CD4-positive, alpha-beta T cell (primary cell): ENCODE measurements at regions not wholly inside any gene's neighbourhood (a gene's known extent, or its start where the extent isn't known, plus 50 kb on each side); places are given as distances from the start of the nearest gene placed in this dataset.

Experiments
- ATAC-seq: fragments of 200-7000 bp; cut with Tn5 transposase; one replicate; pipeline ENCODE4 v1.10.0; 2022; ENCODE audit warnings: mild to moderate bottlenecking; ENCODE audit not compliant: poor library complexity
- CTCF ChIA-PET: fragments of 350-600 bp; sonication (Branson Sonifier 250); formaldehyde crosslinking; loops from one replicate; lab custom pipeline; 2021; ENCODE audit warnings: antibody characterized with exemption, inconsistent platforms; lab: Charles Lee
- POLR2A ChIA-PET: fragments of 350-600 bp; sonication (Branson Sonifier 250); formaldehyde crosslinking; loops from one replicate; lab custom pipeline; 2021; ENCODE audit warnings: antibody characterized with exemption, inconsistent platforms; lab: Charles Lee
- DNase-seq, 14 experiments: peaks; one replicate each; pipeline ENCODE4 v3.0.0-alpha.2; 2013 to 2020; ENCODE audit warnings: mixed read lengths in 2 of 14
- H3K27ac ChIP-seq, 2 donors: one replicate each; pipeline versions ENCODE4 v1.5.1 to v1.7.0; 2013; ENCODE audit warnings: low read length in 2 of 2, low read depth in 1 of 2, mild to moderate bottlenecking in 1 of 2
- H3K27me3 ChIP-seq, 2 experiments: 1 replicate in 1 of 2; 2 replicates in 1 of 2; pipeline versions ENCODE4 v1.6.1 to v1.7.0; 2013; ENCODE audit warnings: low read length in 2 of 2, control low read depth in 1 of 2, mild to moderate bottlenecking in 1 of 2, moderate library complexity in 1 of 2; ENCODE audit not compliant: insufficient read depth in 2 of 2, control insufficient read depth in 1 of 2
- H3K36me3 ChIP-seq: one replicate; pipeline ENCODE4 v1.6.1; 2013; ENCODE audit warnings: low read length, control low read depth; ENCODE audit not compliant: insufficient read depth
- H3K4me1 ChIP-seq: one replicate; pipeline ENCODE4 v1.6.1; 2013; ENCODE audit warnings: low read length, control low read depth; ENCODE audit not compliant: insufficient read depth
- H3K4me3 ChIP-seq: one replicate; pipeline ENCODE4 v1.5.1; 2013; ENCODE audit warnings: mild to moderate bottlenecking, low read length, moderate library complexity
- H3K9me3 ChIP-seq, 2 experiments: 1 replicate in 1 of 2; 2 replicates in 1 of 2; pipeline versions ENCODE4 v1.6.1 to v1.7.0; 2013; ENCODE audit warnings: low read length in 2 of 2, mild to moderate bottlenecking in 2 of 2, control low read depth in 1 of 2, moderate library complexity in 1 of 2; ENCODE audit not compliant: control insufficient read depth in 1 of 2, insufficient read depth in 1 of 2
- H3K27ac Mint-ChIP-seq: one replicate; pipeline ENCODE4 v1.8.0; 2020; ENCODE audit warnings: mixed read lengths
- H3K27me3 Mint-ChIP-seq: one replicate; pipeline ENCODE4 v1.8.0; 2021; ENCODE audit warnings: mixed read lengths
- H3K36me3 Mint-ChIP-seq: one replicate; pipeline ENCODE4 v1.8.0; 2021; ENCODE audit warnings: low read depth, mixed read lengths
- H3K4me1 Mint-ChIP-seq: one replicate; pipeline ENCODE4 v1.8.0; 2021; ENCODE audit warnings: low read depth, mixed read lengths
- H3K4me3 Mint-ChIP-seq: one replicate; pipeline ENCODE4 v1.8.0; 2020; ENCODE audit warnings: mild to moderate bottlenecking, mixed read lengths
- H3K9me3 Mint-ChIP-seq: one replicate; pipeline ENCODE4 v1.8.0; 2020; ENCODE audit warnings: mixed read lengths
- CTCF ChIP-seq: fragments of 200-600 bp; IDR thresholded peaks from one replicate; pipeline ENCODE4 v1.8.0; 2022; ENCODE audit warnings: antibody characterized with exemption, mild to moderate bottlenecking
- intact Hi-C, 2 experiments: fragments of 100-400 bp; cut with DNase I in 1 of 2; cut with micrococcal nuclease in 1 of 2; formaldehyde crosslinking; loops; one replicate each; pipeline versions ENCODE4 v1.15.1 to v1.9.0; 2023 to 2025; cut with DNase I, micrococcal nuclease

GRCh38 chr16:60675022-60675421 lies 1361.2 kb downstream of the CDH8 start:
- H3K4me1 Mint-ChIP-seq = no peaks in the 10 kb centered on the region
- TF ChIP-seq CTCF = no peak

GRCh38 chr16:60674241-60674640 lies 1362.0 kb downstream of the CDH8 start:
- ChIA-PET CTCF (no interaction called here), POLR2A (no interaction called here)
- H3K4me1 ChIP-seq = no peaks in the 10 kb centered on the region
- no peaks in the 10 kb centered on the region for H3K27me3 ChIP-seq
- intact Hi-C loops = no loop called here
- no peak overlapping the region for H3K27ac Mint-ChIP-seq
- no peaks in the 10 kb centered on the region for H3K36me3 Mint-ChIP-seq
- TF ChIP-seq CTCF = no peak
- H3K27me3 Mint-ChIP-seq = no peaks in the 10 kb centered on the region
- no peak overlapping the region for H3K27ac ChIP-seq
- H3K4me1 Mint-ChIP-seq = no peaks in the 10 kb centered on the region
- H3K9me3 Mint-ChIP-seq = peaks cover 16% of the 10 kb centered on the region
- no peaks in the 10 kb centered on the region for H3K36me3 ChIP-seq
- DNase-seq (no peak), ATAC-seq (no peak)
- no peak overlapping the region for H3K4me3 Mint-ChIP-seq
- H3K9me3 ChIP-seq = no peaks in the 10 kb centered on the region
- H3K4me3 ChIP-seq = no peak overlapping the region

More at GRCh38 chr16:60675022-60675421, 1361.2 kb downstream of the CDH8 start:
- H3K36me3 Mint-ChIP-seq = no peaks in the 10 kb centered on the region
- POLR2A ChIA-PET = no interaction called here
- no peaks in the 10 kb centered on the region for H3K27me3 Mint-ChIP-seq
- intact Hi-C loops = loop anchor here in 1 of 2 experiments (5.0 kb wide), 1 partner anchor 307 kb away; no protein-coding TSS in a partner anchor
- Histone ChIP-seq H3K4me3 (no peak overlapping the region), H3K27ac (no peak overlapping the region), H3K36me3 (no peaks in the 10 kb centered on the region), H3K4me1 (no peaks in the 10 kb centered on the region), H3K27me3 (no peaks in the 10 kb centered on the region), H3K9me3 (no peaks in the 10 kb centered on the region)
- ATAC-seq = no peak
- no peak for DNase-seq
- no peak overlapping the region for H3K4me3 Mint-ChIP-seq
- H3K27ac Mint-ChIP-seq = no peak overlapping the region
- H3K9me3 Mint-ChIP-seq = peaks cover 18% of the 10 kb centered on the region
- CTCF ChIA-PET = no interaction called here

GRCh38 chr16:60655514-60656153 lies 1380.6 kb downstream of the CDH8 start:
- peaks cover 0 to 11% of the 10 kb centered on the region in 2 experiments for H3K9me3 ChIP-seq
- Mint-ChIP-seq H3K4me3 (no peak overlapping the region), H3K36me3 (no peaks in the 10 kb centered on the region), H3K9me3 (peaks cover 5% of the 10 kb centered on the region), H3K27ac (no peak overlapping the region), H3K27me3 (no peaks in the 10 kb centered on the region), H3K4me1 (no peaks in the 10 kb centered on the region)
- no peak for TF ChIP-seq CTCF
- no peak overlapping the region for H3K27ac ChIP-seq
- ChIA-PET CTCF (no interaction called here), POLR2A (no interaction called here)
- H3K4me3 ChIP-seq = no peak overlapping the region
- H3K4me1 ChIP-seq = no peaks in the 10 kb centered on the region
- intact Hi-C loops = no loop called here
- no peaks in the 10 kb centered on the region for H3K27me3 ChIP-seq
- ATAC-seq = no peak
- DNase-seq = no peak
- H3K36me3 ChIP-seq = no peaks in the 10 kb centered on the region
